T-helper 9 cell (primary cell): ENCODE measurements at regions not wholly inside any gene's neighbourhood (a gene's known extent, or its start where the extent isn't known, plus 50 kb on each side); places are given as distances from the start of the nearest gene placed in this dataset.
"Not testable (repeated sequence)": the region's sequence is repeated elsewhere in the genome, so short reads cannot be mapped to it uniquely, and the experiment has no call there.

Experiments
- DNase-seq: peaks from one replicate; pipeline ENCODE4 v3.0.0-alpha.2; 2020

- no peak for DNase-seq
Observed at GRCh38 chr16:52050418-52050817, 496.5 kb downstream of the TOX3 start.

GRCh38 chr16:52035436-52035835 is 511.5 kb downstream of the TOX3 start:
- no peak for DNase-seq

- no peak for DNase-seq
Observed at GRCh38 chr16:52034830-52035229, 512.1 kb downstream of the TOX3 start.

DNA sequence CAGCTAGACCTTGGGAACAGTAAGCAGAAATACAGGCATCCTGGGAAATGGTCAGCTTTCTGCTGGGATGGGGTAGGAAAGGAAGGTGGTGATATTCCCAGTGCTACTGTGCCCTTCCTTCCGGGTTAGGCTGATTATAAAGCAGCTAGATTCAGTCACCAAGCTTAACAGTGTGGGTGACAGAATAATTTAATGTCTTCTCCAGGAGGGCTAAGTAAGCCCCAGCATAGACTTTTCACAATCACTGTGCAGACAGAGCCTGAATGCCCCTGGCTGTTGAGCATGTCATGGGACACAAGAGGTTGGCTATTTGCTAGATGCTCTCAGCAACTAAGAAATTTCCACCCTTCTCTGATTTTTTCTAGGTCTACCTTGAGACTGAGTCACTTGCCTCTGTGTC is 513.0 kb downstream of the TOX3 start:
- DNase-seq, result no peak

GRCh38 chr16:52022980-52023379 is 524.0 kb downstream of the TOX3 start:
- no peak for DNase-seq

- no peak for DNase-seq
Observed at GRCh38 chr16:52022177-52022576, 524.8 kb downstream of the TOX3 start.

GRCh38 chr16:52016387-52016786 is 530.6 kb downstream of the TOX3 start:
- no peak for DNase-seq

- DNase-seq, result no peak
Observed at GRCh38 chr16:52005551-52005950, 541.4 kb downstream of the TOX3 start.

DNA sequence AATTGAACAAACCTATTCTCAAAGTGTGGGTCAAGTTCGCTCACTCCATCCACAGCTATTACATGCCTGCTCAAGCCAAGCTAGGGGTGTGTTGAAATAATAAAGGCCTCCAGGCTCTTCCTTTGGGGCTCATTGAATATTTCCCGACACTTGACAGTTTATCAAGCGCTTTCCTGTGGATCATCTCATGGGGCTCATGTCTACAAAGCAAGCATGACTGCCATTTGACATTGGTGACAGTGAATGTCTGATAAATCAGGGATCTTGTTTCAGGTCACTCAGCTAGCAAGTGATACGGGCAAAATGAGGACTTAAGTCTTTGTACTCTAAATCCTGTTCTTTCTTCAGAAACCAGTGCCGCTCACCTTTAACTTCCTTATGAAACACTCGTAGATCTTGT is 542.6 kb downstream of the TOX3 start:
- no peak for DNase-seq

DNA sequence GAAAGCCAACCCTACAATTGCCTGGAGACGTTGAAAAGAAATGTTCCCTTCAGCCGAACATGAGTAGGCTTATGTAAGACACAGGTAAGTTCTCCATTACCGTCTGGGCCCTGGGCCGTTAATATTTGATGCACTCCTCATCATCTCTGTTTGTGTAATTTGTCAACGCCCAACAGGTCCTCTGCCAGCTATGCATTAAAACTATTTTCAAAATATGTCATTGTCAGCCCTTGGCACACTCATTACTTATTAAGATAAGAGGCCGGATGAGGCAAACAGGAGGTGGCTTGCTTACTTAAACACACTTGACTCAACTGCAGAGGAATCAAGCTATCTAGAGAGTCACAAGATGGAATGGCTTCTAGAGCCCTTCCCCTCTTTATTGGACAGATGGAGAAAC is 544.9 kb downstream of the TOX3 start:
- DNase-seq, result no peak

DNA sequence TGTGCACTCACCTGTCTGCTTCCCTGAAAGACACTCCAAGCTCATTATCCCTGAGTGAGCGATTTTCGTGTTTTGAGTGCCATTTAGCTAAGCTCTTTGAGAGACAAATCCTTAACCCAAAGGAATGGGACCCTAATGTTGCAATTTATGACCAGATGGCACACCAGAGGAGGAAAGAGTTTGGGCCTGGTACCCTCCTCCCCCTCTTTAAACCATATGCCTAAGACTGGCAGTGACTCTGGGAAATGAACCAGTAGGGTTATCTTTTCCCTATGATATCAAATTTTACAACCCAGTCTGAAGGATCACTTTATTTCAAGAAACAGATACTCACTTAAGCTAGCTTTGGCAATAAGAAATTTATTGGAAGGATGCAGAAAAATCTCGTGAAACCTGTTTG is 550.4 kb downstream of the TOX3 start:
- no peak for DNase-seq

- DNase-seq, result no peak
Observed at GRCh38 chr16:51994597-51994996, 552.3 kb downstream of the TOX3 start.

- no peak for DNase-seq
Observed at GRCh38 chr16:51989637-51990230, 557.2 kb downstream of the TOX3 start.

DNA sequence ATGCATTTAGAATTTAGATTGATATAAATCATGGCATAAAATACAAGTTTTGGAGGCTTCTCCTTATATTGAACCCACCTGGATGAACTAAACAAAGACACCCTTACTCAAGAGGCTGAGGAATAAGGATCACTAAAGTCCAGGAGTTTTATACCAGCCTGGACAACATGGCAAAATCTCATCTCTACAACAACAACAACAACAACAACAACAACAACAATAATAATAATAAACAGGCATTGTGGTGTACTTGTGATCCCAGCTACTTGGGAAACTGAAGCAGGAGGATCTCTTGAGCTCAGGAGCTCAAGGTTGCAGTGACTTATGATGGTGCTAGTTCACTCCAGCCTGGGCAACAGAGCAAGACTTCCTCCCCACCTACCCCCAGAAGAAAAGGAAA is 558.0 kb downstream of the TOX3 start:
- DNase-seq, result no peak

DNA sequence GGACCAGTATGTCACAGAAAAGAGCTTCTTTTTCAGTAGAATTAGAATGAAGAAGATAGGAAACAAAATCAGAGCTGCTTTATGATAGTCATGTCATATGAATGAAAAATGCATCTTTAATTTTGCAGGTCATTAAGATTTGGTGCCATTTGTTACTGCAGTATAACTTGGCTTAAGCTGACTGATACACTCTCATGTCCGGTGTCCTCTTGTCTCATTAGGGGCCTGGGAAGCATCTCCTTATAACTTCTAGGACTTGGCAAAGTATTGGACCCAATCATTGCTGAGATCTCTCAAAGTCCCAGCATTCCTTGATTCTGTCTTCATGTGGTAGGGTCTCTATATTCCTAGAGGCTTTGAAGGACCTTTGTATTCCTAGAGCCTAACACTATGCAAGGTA is 559.4 kb downstream of the TOX3 start:
- no peak for DNase-seq

DNA sequence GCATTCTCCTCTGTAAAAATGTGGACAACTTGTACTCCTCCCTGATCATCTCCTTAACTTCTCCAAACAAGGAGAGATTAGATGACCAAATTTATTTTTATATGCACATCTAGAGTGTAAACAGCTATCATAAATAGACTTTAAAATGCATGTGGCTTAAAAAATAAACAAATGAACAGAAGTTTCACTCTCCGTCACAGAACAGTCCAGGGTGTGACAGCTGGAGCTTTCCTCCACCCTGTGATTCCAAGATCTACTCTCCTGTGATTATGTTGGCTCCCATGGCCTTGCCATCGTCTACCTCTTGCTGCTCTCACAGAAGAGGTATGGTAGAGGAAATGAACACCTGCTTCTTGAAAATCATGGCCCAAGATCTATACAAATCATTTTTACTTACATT is 560.2 kb downstream of the TOX3 start:
- no peak for DNase-seq

- DNase-seq, result no peak
Observed at GRCh38 chr16:51986301-51986700, 560.6 kb downstream of the TOX3 start.

DNA sequence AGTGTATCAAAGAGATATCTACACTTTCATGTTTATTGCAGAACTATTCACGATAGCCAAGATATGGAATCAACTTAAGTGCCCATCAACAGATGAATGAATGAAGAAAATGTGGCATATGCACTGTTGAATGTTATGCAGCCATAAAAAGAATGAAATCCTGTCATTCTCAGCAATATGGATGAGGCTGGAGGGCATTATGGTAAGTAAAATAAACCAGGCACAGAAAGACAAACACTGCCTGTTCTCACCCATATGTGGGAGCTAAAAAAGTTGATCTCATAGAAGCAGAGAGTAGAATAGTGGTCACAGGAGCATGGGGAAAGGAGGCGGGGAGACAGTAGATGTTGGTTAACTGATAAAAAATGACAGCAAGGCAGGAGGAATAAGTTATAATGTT is 561.8 kb downstream of the TOX3 start:
- DNase-seq, result no peak

- no peak for DNase-seq
Observed at GRCh38 chr16:51984395-51984794, 562.5 kb downstream of the TOX3 start.

GRCh38 chr16:51982715-51983680 is 563.9 kb downstream of the TOX3 start:
- no peak for DNase-seq

GRCh38 chr16:51981725-51982124 is 565.2 kb downstream of the TOX3 start:
- no peak for DNase-seq

DNA sequence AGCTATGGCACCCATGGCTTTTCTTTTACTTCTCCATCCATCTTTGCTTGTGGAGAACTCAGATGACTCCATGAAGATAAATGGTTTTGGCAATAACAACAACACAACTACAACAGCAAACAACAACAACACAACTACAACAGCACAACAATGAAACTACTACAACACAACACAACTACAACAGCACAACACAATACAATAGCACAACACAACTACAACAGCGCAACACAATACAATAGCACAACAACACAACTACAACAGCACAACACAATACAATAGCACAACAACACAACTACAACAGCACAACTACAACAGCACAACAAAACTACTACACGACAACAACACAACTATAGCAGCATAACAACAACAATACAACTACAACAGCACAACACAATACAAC is 569.4 kb downstream of the TOX3 start:
- DNase-seq, result not testable (repeated sequence)

DNA sequence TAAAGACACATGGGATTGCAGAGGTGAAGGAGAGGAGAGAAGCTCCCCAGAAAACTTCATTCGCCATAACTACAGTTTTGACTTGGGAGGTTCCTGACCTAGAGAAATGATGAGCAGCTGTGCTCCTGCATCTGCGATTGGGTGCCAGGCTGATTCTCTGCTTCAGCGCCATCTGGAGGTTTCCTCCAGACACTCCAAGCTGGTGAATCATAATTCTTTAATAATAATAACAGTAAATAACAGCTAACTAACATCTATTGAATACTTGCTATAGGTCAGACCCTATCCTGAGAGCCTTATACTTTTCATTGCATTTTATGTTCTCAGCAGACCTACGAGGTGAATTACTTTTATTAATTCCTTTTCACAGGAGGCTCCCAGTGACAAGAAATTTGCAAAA is 575.8 kb downstream of the TOX3 start:
- DNase-seq, result no peak

- no peak for DNase-seq
Observed at GRCh38 chr16:51968749-51969148, 578.2 kb downstream of the TOX3 start.
